CD4-positive, alpha-beta T cell treated with Interleukin-21 for 1 hour (primary cell): ENCODE measurements at regions not wholly inside any gene's neighbourhood (a gene's known extent, or its start where the extent isn't known, plus 50 kb on each side); places are given as distances from the start of the nearest gene placed in this dataset.

Experiments used
- DNase-seq: peaks from one replicate; pipeline ENCODE4 v3.0.0-alpha.2; 2020

DNA sequence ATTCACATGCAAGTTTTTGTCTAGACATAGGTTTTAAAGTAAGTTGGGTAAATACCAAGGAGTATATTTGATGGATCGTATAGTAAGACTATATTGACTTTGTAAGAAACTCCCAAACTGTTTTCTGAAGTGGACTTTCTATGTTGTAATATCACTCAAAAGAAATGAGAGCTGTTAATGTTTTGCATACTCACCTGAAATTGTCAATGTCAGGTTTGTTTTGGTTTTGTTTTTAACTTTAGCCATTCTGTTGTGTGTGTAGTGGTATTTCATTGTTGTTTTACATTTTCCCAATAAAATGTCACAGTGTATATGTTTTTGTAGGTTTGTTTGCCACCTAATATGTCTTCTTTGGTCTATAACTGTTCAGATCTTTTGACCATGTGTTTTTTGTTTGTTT, 375.7 kb upstream of the CDH9 start:
- DNase-seq = no peak

DNA sequence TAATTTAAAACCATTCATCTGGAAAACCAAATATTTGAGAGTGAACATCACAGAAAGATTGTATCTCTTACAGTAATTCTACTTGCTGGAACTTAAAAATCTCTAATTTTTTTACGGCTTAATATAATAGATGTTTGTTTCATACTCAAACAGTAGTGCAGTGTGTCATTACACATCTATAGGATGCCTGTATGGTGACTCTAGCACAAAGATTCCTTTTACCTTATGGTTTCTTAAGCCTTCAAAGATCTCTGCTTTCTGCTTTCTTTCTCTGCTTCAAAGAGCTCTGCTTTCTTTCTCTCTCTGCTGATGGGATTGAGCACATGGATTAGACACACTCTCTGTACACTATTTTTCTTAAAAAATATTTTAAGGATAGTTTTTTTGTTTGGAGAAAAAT, 374.0 kb upstream of the CDH9 start:
- no peak for DNase-seq

DNA sequence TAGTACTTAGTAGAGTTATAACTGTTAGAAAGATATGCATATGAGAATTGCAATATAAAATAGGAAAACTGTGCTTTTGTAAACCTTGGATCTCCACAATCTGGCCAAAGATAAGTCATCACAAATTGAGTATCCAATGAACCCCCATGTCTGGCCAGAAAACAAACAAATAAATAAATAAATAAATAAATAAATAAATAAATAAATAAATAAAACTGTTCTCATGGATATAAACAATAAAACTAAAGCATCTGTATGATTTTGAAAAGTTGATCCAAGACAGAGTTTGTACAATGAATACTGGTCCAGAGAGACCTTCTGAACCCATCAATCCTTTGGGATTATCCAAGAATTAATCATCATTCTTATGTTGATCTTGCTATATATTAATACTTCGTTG, 367.6 kb upstream of the CDH9 start:
- DNase-seq = no peak

DNA sequence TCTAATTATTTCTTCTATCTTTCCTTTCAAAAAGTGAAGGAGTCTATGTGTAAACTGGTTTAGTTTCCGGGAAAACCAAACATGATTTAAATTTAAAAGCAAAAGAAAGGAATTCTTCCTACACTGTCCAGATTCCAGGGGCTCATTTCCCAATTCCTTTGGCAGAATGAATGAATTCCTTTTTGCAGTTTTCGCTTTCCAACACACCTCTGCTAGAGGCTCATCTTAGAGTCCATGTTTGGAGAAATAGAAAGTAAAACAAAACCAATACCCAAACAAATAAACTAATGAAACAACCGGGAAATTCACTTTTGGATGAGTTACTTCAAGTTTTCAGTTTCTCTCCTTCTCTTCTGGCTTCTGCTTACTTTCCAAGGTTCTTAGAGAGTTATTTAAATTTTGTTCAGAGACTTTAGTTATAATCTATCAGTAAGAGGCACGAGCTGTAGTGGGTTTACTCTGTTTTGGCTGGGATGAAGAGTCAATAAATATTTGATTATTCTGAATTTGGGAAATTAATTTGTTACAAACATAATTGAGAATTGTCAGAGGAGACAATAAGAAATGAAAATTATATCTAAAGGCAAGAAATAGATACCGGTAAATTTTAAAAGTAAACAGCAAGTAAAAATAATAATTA, 365.0 kb upstream of the CDH9 start:
- no peak for DNase-seq

- DNase-seq = no peak
Observed at GRCh38 chr5:27402828-27403227, 364.4 kb upstream of the CDH9 start.

DNA sequence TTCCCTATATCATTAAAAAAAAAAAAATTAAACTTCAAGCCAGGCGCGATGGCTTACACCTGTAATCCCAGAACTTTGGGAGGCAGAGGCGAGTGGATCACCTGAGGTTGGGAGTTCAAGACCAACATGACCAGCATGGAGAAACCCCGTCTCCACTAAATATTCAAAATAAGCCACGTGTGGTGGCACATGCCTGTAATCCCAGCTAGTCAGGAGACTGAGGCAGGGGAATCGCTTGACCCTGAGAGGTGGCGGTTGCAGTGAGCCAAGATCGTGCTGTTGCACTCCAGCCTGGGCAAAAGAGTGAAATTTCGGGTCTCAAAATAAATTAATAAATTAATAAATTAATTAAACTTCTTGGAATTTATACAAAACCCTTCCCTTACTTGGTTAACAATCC, 358.6 kb upstream of the CDH9 start:
- no peak for DNase-seq

- no peak for DNase-seq
Observed at GRCh38 chr5:27392716-27393115, 354.3 kb upstream of the CDH9 start.

GRCh38 chr5:27389696-27390095, 351.3 kb upstream of the CDH9 start:
- no peak for DNase-seq

GRCh38 chr5:27388755-27389154, 350.4 kb upstream of the CDH9 start:
- DNase-seq = no peak

DNA sequence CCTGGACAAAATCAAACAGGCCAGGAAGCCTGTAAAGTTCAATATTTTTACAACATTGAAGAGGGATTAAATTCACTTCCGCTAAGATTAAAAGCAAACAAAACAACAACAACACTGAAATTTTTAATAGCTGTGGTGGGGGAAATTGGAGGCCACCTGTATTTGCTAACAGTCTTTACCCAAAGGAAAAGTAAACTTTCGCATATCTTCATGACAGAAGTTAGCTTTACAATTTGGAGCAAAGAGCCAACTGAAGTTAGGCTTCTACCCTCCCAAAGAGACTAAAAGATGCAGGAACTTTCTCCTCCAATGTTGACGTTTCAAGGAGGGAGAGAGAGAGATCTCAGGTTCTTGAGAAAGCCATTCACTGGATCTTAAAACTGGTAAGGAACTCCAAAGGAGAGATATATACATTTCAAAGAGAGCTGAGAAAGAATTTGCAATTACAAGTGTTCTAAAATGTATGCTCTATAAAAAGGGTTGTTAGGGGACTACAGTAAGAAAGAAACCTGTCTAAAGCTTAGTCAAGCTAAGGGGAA, 349.2 kb upstream of the CDH9 start:
- no peak for DNase-seq

DNA sequence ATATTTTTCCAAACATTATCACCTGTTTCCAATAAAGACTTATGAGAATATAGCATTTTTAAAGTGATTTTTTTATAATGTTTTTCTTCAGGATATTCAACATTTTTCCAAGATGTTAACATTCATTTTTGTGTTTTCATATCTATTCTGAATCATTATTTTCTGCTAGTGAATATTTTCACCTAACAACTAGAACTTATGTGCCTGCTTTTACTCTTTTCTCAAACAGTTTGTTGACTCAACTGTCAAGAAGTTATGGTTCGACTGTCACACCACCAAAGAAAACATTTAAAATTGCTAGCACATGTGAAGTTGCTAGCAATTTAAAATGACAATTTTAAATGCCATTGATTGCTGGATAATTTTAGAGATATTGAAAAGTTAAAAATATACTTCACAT, 343.3 kb upstream of the CDH9 start:
- no peak for DNase-seq

DNA sequence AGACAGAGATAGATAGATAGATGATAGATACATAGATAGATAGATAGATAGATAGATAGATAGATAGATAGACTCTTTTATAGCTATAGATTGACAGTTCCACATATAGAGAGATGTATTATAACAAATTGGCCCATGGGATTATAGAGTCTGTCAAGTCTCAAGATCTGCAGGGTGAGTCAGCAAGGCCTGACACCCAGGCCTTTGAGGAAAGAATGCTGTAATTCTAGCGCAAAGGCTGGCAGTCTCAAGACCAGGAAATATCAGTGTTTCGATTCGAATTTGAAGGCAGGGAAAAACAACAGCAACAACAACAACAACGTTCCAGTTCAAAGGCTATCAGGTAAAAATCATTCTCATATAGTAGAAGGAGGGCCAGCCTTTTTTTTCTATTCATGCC, 339.2 kb upstream of the CDH9 start:
- no peak for DNase-seq

DNA sequence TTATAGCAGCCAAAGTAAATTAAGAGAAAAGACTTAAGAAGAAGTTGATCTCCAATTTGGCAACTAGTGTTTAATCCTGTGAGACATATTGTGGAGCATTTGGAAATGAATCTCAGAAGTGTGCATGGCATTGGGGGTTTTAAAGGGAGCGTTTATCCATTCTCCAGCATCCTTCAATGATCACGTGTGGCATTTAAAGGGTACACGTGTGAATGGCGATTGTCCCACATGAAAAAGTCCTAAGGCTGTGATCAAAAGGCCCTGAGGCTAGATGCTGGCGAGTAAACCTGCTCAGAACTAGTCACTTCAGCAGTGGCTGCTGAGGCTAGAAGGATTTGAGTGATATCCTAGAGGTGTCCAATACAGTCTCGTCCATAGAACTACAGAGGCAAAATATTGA, 315.6 kb upstream of the CDH9 start:
- DNase-seq = no peak

DNA sequence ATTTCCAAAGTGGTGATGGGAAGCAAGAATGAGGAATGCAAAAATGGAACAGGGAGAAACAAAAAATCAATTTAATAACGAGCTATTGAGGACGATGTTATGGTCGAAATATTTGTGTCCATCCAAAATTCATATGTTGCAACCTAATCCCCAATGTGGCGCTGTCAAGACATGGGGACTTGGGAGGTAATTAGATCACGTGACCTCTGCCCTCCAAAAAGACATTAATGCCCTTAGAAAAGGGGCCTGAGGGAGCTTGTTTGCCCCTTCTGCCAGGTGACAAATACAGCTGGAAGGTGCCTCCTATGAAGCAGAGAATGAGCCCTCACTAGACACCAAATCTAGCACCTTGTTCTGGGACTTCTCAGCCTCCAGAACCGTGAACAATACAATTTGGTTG, 315.2 kb upstream of the CDH9 start:
- DNase-seq = no peak

DNA sequence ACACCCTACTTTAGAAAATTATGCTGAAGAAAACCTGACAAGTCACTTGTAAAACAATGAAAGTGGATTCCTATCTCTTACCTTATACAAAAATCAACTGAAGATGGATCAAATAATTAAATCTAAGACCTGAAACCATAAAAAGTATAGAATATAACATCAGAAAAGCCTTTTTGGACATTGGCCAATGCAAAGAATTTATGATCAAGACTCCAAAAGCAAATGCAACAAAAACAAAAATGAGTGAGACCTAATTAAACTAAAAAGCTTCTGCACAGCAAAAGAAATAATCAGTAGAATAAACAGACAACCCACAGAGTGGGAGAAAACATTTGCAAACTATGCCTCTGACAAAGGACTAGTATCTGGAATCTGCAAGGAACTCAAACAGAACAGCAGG, 303.0 kb upstream of the CDH9 start:
- DNase-seq = no peak

DNA sequence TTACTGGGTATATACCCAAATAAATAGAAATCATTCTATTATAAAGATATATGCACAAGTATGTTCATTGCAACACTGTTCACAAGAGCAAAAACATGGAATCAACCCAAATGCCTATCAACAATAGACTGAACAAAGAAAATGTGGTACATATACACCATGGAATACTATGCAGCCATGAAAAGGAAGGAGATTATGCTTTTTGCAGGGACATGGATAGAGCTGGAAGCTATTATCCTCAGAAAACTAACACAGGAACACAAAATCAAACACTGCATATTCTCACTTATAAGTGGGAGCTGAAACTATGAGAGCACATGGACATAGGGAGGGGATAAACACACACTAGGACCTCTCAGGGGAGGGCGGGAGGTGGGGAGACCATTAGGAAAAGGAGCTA, 298.4 kb upstream of the CDH9 start:
- DNase-seq = no peak

GRCh38 chr5:27328480-27328879, 290.1 kb upstream of the CDH9 start:
- no peak for DNase-seq

DNA sequence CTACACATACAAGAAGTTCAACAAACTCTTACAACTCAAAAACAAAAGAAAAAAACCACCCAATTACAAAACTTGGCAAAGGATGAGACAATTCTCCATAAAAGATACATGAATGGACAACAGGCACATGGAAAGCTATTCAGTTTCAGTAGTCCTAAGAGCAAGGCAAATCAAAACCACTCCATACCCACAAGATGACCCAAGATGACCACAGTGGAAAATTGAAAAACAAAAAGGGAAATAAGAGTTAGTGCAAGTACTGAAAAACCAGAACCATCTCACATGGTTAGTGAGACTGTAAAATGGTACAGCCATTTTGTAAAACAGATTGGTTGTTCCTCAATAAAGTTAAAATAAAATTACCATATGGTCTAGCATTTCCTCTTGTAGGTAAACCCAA, 287.1 kb upstream of the CDH9 start:
- no peak for DNase-seq

- no peak for DNase-seq
Observed at GRCh38 chr5:27318701-27319100, 280.3 kb upstream of the CDH9 start.

- DNase-seq = no peak
Observed at GRCh38 chr5:27316271-27316650, 277.9 kb upstream of the CDH9 start.

DNA sequence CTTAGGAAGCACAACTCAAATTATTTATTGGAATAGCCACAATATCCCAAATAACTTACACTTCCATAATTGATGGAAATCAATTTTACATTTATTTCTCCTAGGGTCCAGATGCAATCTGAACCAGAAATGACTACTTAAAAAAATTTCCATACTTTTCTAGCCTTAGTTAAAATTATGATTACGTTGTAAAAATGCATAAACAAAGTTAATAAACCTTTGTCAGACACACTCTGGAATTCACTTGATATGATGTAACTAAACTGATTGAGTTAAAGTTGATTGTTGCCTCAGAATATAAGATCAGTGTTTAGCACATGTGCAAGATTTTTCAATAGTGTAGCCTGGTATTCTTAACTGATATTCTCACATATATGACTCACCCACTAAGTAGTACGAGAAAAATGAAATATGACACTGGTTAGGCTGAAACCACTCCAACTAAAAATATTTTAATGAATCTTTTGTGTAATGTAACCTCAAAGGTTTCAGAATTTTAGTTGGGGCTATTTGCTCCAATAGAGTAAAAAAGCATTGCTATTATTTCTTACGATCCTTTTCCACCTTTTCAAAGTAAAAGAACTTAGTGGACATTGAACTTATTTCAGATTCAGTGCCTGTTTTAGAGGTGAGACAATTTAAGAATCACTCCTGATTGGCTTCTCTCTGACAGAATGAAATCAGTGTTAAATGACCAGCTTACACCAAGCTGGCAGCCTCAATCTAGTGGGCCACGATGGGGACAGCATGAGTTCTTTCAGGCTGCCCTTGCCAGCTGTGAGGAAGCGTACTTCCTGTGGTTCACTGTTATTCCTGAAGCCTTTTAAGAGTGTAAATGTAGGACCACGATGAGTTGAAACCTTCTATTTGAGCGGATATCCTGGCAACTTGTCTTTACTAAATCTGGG, 277.2 kb upstream of the CDH9 start:
- DNase-seq = no peak

DNA sequence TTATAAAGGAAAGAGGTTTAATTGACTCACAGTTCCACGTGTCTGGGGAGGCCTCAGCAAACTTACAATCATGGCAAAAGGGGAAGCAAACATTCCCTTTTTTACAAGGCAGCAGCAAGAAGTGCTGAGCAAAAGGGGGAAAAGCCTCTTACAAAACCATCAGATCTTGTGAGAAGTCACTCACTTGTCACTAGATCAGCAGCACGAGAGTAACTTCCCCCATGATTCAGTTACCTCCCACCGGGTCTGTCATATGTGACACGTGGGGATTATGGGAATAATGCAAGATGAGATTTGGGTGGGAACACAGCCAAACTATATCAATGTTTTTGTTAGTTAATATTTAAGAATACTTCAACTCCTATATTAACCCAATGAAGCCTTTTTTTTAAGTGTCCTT, 275.2 kb upstream of the CDH9 start:
- DNase-seq = no peak

- DNase-seq = no peak
Observed at GRCh38 chr5:27312291-27312893, 274.0 kb upstream of the CDH9 start.

GRCh38 chr5:27311544-27311943, 273.2 kb upstream of the CDH9 start:
- no peak for DNase-seq
